Adrenal gland (tissue), 9 donors: ENCODE measurements at regions not wholly inside any gene's neighbourhood (a gene's known extent, or its start where the extent isn't known, plus 50 kb on each side); places are given as distances from the start of the nearest gene placed in this dataset.

ENCODE experiments used
- DNase-seq, 7 donors: peaks; one replicate each; pipeline ENCODE4 v3.0.0-alpha.2; 2019 to 2020
- H3K27ac ChIP-seq, 5 donors: fragments of 200-600 bp; sonication (generic) in 4 of 5; 1 replicate in 3 of 5; 2 replicates in 2 of 5; pipeline versions ENCODE4 v1.5.1 to v1.8.0; 2016 to 2020; ENCODE audit warnings: mild to moderate bottlenecking in 1 of 5
- H3K27me3 ChIP-seq: fragments of 200-600 bp; 2 replicates; pipeline ENCODE4 v1.8.0; 2021
- H3K36me3 ChIP-seq, 2 donors: fragments of 200-600 bp; replicated peaks in 1 of 2; 1 replicate in 1 of 2; 2 replicates in 1 of 2; pipeline versions ENCODE4 v1.5.1 to v1.8.0; 2018 to 2022
- H3K4me1 ChIP-seq, 2 donors: fragments of 200-600 bp; replicated peaks in 1 of 2; 1 replicate in 1 of 2; 2 replicates in 1 of 2; pipeline versions ENCODE4 v1.5.1 to v1.8.0; 2018 to 2021
- H3K4me3 ChIP-seq, 4 donors: fragments of 200-600 bp; sonication (generic) in 3 of 4; one replicate each; pipeline ENCODE4 v1.5.1; 2016 to 2018
- H3K9me3 ChIP-seq, 3 donors: fragments of 200-600 bp; sonication (generic) in 1 of 3; replicated peaks in 1 of 3; 1 replicate in 2 of 3; 2 replicates in 1 of 3; pipeline versions ENCODE4 v1.5.1 to v1.8.0; 2016 to 2021
- CTCF ChIP-seq, 6 experiments: fragments of 450-650 bp in 4 of 6; fragments of 200-600 bp in 2 of 6; sonication (generic) in 1 of 6; IDR thresholded peaks; 1 replicate in 5 of 6; 2 replicates in 1 of 6; pipeline versions ENCODE4 v1.5.1 to v1.8.0; 2016 to 2021; ENCODE audit warnings: antibody characterized with exemption in 6 of 6, mild to moderate bottlenecking in 2 of 6, moderate library complexity in 1 of 6
- POLR2A ChIP-seq, 2 donors: fragments of 450-650 bp; IDR thresholded peaks; one replicate each; pipeline ENCODE4 v1.6.1; 2017; ENCODE audit warnings: antibody characterized with exemption in 2 of 2, mild to moderate bottlenecking in 2 of 2, moderate library complexity in 1 of 2
- WGBS, 4 donors: extraction: QIAGEN DNeasy Blood & Tissue Kit in 2 of 4; methylation state at CpG; one replicate each; pipeline versions ENCODE4 v1.1.5 to v1.1.7; 2013 to 2017; 5-methylcytosine and 5-hydroxymethylcytosine counted together
- intact Hi-C, 2 donors: fragments of 100-400 bp; cut with DNase I; formaldehyde crosslinking; loops; one replicate each; pipeline versions ENCODE4 v1.14.1 to v1.15.0; 2022 to 2023
- donor health status: healthy with polysubstance abuse.
- donor health status: Bipolar disorder and iron deficiency.
- donor health status: DM: yes; HTN: yes; CAD: no.
- donor health status: DM: no; HTN: no; CAD: no.
- donor health status: DM: no; HTN: no; CAD: no.

- WGBS, 4 donors = 96 to 100% (median 99%) methylated on average over 1 of the region's 1 CpG
- Histone ChIP-seq H3K27ac (no peak overlapping the region), H3K9me3 (no peaks in the 10 kb centered on the region), H3K4me1 (no peaks in the 10 kb centered on the region), H3K27me3 (no peaks in the 10 kb centered on the region), H3K36me3 (no peaks in the 10 kb centered on the region), H3K4me3 (no peak overlapping the region)
- intact Hi-C loops = no loop called here
- DNase-seq = no peak
- no peak for TF ChIP-seq POLR2A (IDR thresholded peaks at IDR 0.05)
- no peak for TF ChIP-seq CTCF (IDR thresholded peaks at IDR 0.05)
Measured at GRCh38 chr3:106792716-106793115, 584.5 kb upstream of the CCDC54 start.

- H3K4me3 ChIP-seq = no peak overlapping the region
- no peak for TF ChIP-seq CTCF (IDR thresholded peaks at IDR 0.05)
- no peak for TF ChIP-seq POLR2A (IDR thresholded peaks at IDR 0.05)
- H3K27ac ChIP-seq = no peak overlapping the region
- H3K9me3 ChIP-seq = no peaks in the 10 kb centered on the region
- H3K4me1 ChIP-seq = no peaks in the 10 kb centered on the region
- 86 to 96% (median 89%) methylated on average over 3 of the region's 3 CpGs for WGBS, 4 donors
- no peaks in the 10 kb centered on the region for H3K36me3 ChIP-seq
- DNase-seq = no peak
- no peaks in the 10 kb centered on the region for H3K27me3 ChIP-seq
- intact Hi-C loops = no loop called here
Measured at GRCh38 chr3:106794442-106794841, 582.8 kb upstream of the CCDC54 start.

- no peak for TF ChIP-seq CTCF (IDR thresholded peaks at IDR 0.05)
- TF ChIP-seq POLR2A (IDR thresholded peaks at IDR 0.05) = no peak
- no peaks in the 10 kb centered on the region for H3K4me1 ChIP-seq
- no peak overlapping the region for H3K4me3 ChIP-seq
- H3K36me3 ChIP-seq = no peaks in the 10 kb centered on the region
- H3K9me3 ChIP-seq = no peaks in the 10 kb centered on the region
- H3K27me3 ChIP-seq = no peaks in the 10 kb centered on the region
- 84 to 99% (median 91%) methylated on average over 1 of the region's 1 CpG for WGBS, 4 donors
- no peak for DNase-seq
- H3K27ac ChIP-seq = no peak overlapping the region
- intact Hi-C loops = no loop called here
Measured at GRCh38 chr3:106795553-106795952, 581.7 kb upstream of the CCDC54 start.

GRCh38 chr3:106797461-106797860, 579.8 kb upstream of the CCDC54 start:
- H3K9me3 ChIP-seq = no peaks in the 10 kb centered on the region
- H3K36me3 ChIP-seq = no peaks in the 10 kb centered on the region
- H3K27ac ChIP-seq = no peak overlapping the region
- TF ChIP-seq CTCF (IDR thresholded peaks at IDR 0.05) (no peak), POLR2A (IDR thresholded peaks at IDR 0.05) (no peak)
- H3K4me3 ChIP-seq = no peak overlapping the region
- 87 to 92% (median 90%) methylated on average over 2 of the region's 2 CpGs for WGBS, 4 donors
- no peaks in the 10 kb centered on the region for H3K4me1 ChIP-seq
- intact Hi-C loops = no loop called here
- DNase-seq = no peak
- H3K27me3 ChIP-seq = no peaks in the 10 kb centered on the region
